ENCODE measurements at regions not wholly inside any gene's neighbourhood (a gene's known extent, or its start where the extent isn't known, plus 50 kb on each side); places are given as distances from the start of the nearest gene placed in this dataset.

DNA sequence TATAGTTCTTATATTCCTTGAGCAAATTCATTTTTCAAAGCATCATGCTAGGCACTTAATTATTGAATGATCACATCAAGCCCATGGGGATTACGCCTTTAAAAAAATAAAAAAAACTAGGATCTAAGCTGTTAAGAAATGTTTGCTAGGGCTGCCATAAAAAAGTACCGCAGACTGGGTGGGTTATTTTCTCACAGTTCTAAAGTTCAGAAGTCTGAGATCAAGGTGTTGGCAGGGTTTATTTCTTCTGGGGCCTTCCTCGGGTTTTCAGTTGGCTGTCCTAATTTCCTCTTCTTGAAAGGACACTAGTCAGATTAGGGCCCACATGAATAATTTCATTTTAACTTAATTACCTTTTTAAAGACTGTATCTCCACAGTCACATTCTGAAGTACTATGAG is 165.6 kb upstream of the RIMS1 start:
- no peak overlapping the region for H3K4me3 Mint-ChIP-seq
- no peaks in the 10 kb centered on the region for H3K27me3 ChIP-seq (ENCODE audit: insufficient read depth, low read length)
- H3K27me3 Mint-ChIP-seq (ENCODE audit: low read depth), result no peaks in the 10 kb centered on the region
- H3K18ac ChIP-seq (ENCODE audit: insufficient read length, low read depth, low read length), result no peak overlapping the region
- no peak overlapping the region for H2BK5ac ChIP-seq (ENCODE audit: insufficient read length, low read length)
- H3K4me1 ChIP-seq (ENCODE audit: insufficient read depth, low read length), result no peaks in the 10 kb centered on the region
- no peak overlapping the region for H3T11ph ChIP-seq (ENCODE audit: low read length)
- H3K9me3 ChIP-seq (ENCODE audit: control insufficient read depth, low read depth, low read length), result no peaks in the 10 kb centered on the region
- H3K56ac ChIP-seq (ENCODE audit: insufficient read length, low read depth, low read length), result no peak overlapping the region
- H3K4me1 Mint-ChIP-seq, result no peaks in the 10 kb centered on the region
- no peak overlapping the region for H3K4me2 ChIP-seq (ENCODE audit: insufficient read depth, insufficient read length, low read length)
- DNase-seq, result no peak
- H2AK5ac ChIP-seq (ENCODE audit: insufficient read length, low read length), result no peak overlapping the region
- no peaks in the 10 kb centered on the region for H3K9me3 Mint-ChIP-seq
- H2BK12ac ChIP-seq (ENCODE audit: insufficient read length, low read depth, low read length), result no peak overlapping the region
- no peak overlapping the region for H2BK15ac ChIP-seq (ENCODE audit: low read depth, low read length)
- TF ChIP-seq, protein P1, sequence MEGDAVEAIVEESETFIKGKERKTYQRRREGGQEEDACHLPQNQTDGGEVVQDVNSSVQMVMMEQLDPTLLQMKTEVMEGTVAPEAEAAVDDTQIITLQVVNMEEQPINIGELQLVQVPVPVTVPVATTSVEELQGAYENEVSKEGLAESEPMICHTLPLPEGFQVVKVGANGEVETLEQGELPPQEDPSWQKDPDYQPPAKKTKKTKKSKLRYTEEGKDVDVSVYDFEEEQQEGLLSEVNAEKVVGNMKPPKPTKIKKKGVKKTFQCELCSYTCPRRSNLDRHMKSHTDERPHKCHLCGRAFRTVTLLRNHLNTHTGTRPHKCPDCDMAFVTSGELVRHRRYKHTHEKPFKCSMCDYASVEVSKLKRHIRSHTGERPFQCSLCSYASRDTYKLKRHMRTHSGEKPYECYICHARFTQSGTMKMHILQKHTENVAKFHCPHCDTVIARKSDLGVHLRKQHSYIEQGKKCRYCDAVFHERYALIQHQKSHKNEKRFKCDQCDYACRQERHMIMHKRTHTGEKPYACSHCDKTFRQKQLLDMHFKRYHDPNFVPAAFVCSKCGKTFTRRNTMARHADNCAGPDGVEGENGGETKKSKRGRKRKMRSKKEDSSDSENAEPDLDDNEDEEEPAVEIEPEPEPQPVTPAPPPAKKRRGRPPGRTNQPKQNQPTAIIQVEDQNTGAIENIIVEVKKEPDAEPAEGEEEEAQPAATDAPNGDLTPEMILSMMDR (conservative IDR thresholded peaks at IDR 0.05), result no peak
- no peak overlapping the region for H3K27ac Mint-ChIP-seq
- H4K20me1 ChIP-seq (ENCODE audit: control insufficient read depth, insufficient read depth, insufficient read length), result no peaks in the 10 kb centered on the region
- no peak overlapping the region for H3K4ac ChIP-seq (ENCODE audit: low read depth, low read length)
- no peak overlapping the region for H2AFZ ChIP-seq (ENCODE audit: low read length)
- H3K14ac ChIP-seq (ENCODE audit: insufficient read depth, low read length), result no peak overlapping the region
- no peak overlapping the region for H2BK20ac ChIP-seq (ENCODE audit: low read depth, low read length, poor library complexity, severe bottlenecking)
- no peak overlapping the region for H2BK120ac ChIP-seq (ENCODE audit: low read depth, low read length, poor library complexity, severe bottlenecking)
- no peak overlapping the region for H4K5ac ChIP-seq (ENCODE audit: insufficient read length, low read depth, low read length)
- H3K9ac ChIP-seq (ENCODE audit: extremely low read depth, insufficient read length, low read length), result no peak overlapping the region
- H4K91ac ChIP-seq (ENCODE audit: insufficient read length, low read depth, low read length), result no peak overlapping the region
- H3K36me3 Mint-ChIP-seq (ENCODE audit: insufficient read depth in 1 of 3, low read depth in 3 of 3), result no peaks in the 10 kb centered on the region
- H3K79me2 ChIP-seq (ENCODE audit: insufficient read depth, low read length), result no peaks in the 10 kb centered on the region
- H3K23me2 ChIP-seq (ENCODE audit: insufficient read length, low read depth, low read length, poor library complexity, severe bottlenecking), result no peaks in the 10 kb centered on the region
- no peak overlapping the region for H3K23ac ChIP-seq (ENCODE audit: insufficient read length, low read depth, low read length)
- no peaks in the 10 kb centered on the region for H3K79me1 ChIP-seq (ENCODE audit: insufficient read depth, low read depth, low read length, poor library complexity, severe bottlenecking)
- no peak overlapping the region for H4K8ac ChIP-seq (replicated peaks; ENCODE audit: insufficient read length, low read depth, low read length)
- H3K27ac ChIP-seq (ENCODE audit: insufficient read length, low read depth, low read length), result no peak overlapping the region
- WGBS (ENCODE audit: extremely low coverage, insufficient read length, low lambda C conversion rate), result no CpG with 5 or more reads among the region's 3 CpGs
